ENCODE measurements at regions not wholly inside any gene's neighbourhood (a gene's known extent, or its start where the extent isn't known, plus 50 kb on each side); places are given as distances from the start of the nearest gene placed in this dataset.

GRCh38 chr13:90518417-90518816 is 829.1 kb upstream of the MIR17HG start:
- no peaks in the 10 kb centered on the region for H3K36me3 ChIP-seq (ENCODE audit: low read depth)
- H3K9me3 ChIP-seq, result no peaks in the 10 kb centered on the region
- TF ChIP-seq CTCF (IDR thresholded peaks at IDR 0.05), result no peak
- DNase-seq (no peak), ATAC-seq (no peak)
- no peaks in the 10 kb centered on the region for H3K4me1 ChIP-seq (ENCODE audit: low read depth)
- intact Hi-C loops (cut with DNase I, micrococcal nuclease), result no loop called here
- H3K4me3 ChIP-seq, result no peak overlapping the region

GRCh38 chr13:90519157-90519556 is 828.3 kb upstream of the MIR17HG start:
- no peak for TF ChIP-seq CTCF (IDR thresholded peaks at IDR 0.05)
- H3K4me3 ChIP-seq, result no peak overlapping the region
- no peaks in the 10 kb centered on the region for H3K4me1 ChIP-seq (ENCODE audit: low read depth)
- no peaks in the 10 kb centered on the region for H3K9me3 ChIP-seq
- H3K36me3 ChIP-seq (ENCODE audit: low read depth), result no peaks in the 10 kb centered on the region
- ATAC-seq (no peak), DNase-seq (no peak)
- intact Hi-C loops (cut with DNase I, micrococcal nuclease), result no loop called here

- no peak for TF ChIP-seq CTCF (IDR thresholded peaks at IDR 0.05)
- H3K4me3 ChIP-seq, result no peak overlapping the region
- ATAC-seq (no peak), DNase-seq (no peak)
- H3K9me3 ChIP-seq, result no peaks in the 10 kb centered on the region
- no peaks in the 10 kb centered on the region for H3K4me1 ChIP-seq (ENCODE audit: low read depth)
- intact Hi-C loops (cut with DNase I, micrococcal nuclease), result no loop called here
- no peaks in the 10 kb centered on the region for H3K36me3 ChIP-seq (ENCODE audit: low read depth)
Measured at GRCh38 chr13:90526711-90527110, 820.8 kb upstream of the MIR17HG start.

GRCh38 chr13:90531744-90532143 is 815.7 kb upstream of the MIR17HG start:
- intact Hi-C loops (cut with DNase I, micrococcal nuclease), result no loop called here
- no peaks in the 10 kb centered on the region for H3K36me3 ChIP-seq (ENCODE audit: low read depth)
- no peak for DNase-seq
- no peak for ATAC-seq
- H3K4me1 ChIP-seq (ENCODE audit: low read depth), result no peaks in the 10 kb centered on the region
- no peaks in the 10 kb centered on the region for H3K9me3 ChIP-seq
- no peak for TF ChIP-seq CTCF (IDR thresholded peaks at IDR 0.05)
- H3K4me3 ChIP-seq, result no peak overlapping the region

GRCh38 chr13:90532861-90533492 is 814.5 kb upstream of the MIR17HG start:
- Histone ChIP-seq H3K4me3 (no peak overlapping the region), H3K4me1 (ENCODE audit: low read depth) (no peaks in the 10 kb centered on the region), H3K36me3 (ENCODE audit: low read depth) (no peaks in the 10 kb centered on the region), H3K9me3 (no peaks in the 10 kb centered on the region)
- ATAC-seq (no peak), DNase-seq (no peak)
- intact Hi-C loops (cut with DNase I, micrococcal nuclease), result no loop called here
- TF ChIP-seq CTCF (IDR thresholded peaks at IDR 0.05), result no peak

GRCh38 chr13:90533866-90534265 is 813.6 kb upstream of the MIR17HG start:
- Histone ChIP-seq H3K4me3 (no peak overlapping the region), H3K9me3 (no peaks in the 10 kb centered on the region), H3K4me1 (ENCODE audit: low read depth) (no peaks in the 10 kb centered on the region), H3K36me3 (ENCODE audit: low read depth) (no peaks in the 10 kb centered on the region)
- intact Hi-C loops (cut with DNase I, micrococcal nuclease), result no loop called here
- no peak for TF ChIP-seq CTCF (IDR thresholded peaks at IDR 0.05)
- no peak for DNase-seq
- ATAC-seq, result no peak
